ENCODE measurements at regions not wholly inside any gene's neighbourhood (a gene's known extent, or its start where the extent isn't known, plus 50 kb on each side); places are given as distances from the start of the nearest gene placed in this dataset.
"Not testable (repeated sequence)": the region's sequence is repeated elsewhere in the genome, so short reads cannot be mapped to it uniquely, and the experiment has no call there.

DNA sequence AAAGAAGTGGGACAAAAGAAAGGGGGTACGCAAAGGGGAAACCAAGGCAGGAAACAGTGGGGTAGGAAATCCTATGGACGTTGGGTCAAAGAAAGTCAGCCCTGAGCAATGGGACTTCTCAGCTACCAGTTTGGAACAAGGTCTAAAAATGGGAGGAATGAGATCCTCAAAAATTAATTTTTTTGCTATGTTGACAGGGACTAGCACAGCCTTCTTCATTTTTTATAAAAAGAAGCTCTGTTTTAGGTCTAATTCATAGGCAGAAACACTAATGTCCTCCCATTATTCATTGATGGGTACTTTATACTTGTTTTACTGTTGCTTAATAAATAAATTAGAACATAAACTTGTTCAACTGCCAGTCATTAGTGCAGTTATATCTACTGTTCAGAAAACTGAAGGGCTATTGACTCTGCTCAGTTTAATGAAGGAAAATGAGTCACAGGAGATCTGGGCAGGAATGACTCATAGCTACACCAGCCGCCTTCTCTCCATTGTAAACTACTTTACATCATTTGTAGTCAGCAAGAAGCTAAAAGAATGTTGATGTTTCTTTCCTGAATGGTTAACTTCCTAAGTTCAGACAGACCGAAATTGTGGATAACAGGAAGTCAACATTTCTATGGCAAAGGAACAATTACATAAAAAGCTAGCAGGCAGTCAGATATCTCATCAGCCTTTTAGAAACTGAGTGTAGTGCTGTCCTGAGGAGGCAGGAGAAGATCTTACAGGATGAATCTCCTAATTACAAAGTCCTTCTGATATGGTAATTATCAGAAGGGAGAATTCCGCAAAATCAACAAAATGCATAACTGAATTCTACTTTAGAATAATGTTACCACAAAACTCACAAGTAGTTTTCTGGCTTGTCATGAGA lies 356.4 kb upstream of the PKN2 start:
- Mint-ChIP-seq H3K36me3 (ENCODE audit: low read depth) (no peaks in the 10 kb centered on the region), H3K27me3 (ENCODE audit: low read depth, poor library complexity) (no peaks in the 10 kb centered on the region), H3K4me1 (no peaks in the 10 kb centered on the region), H3K4me3 (no peak overlapping the region), H3K9me3 (no peaks in the 10 kb centered on the region), H3K27ac (no peak overlapping the region)
- TF ChIP-seq, protein P1, sequence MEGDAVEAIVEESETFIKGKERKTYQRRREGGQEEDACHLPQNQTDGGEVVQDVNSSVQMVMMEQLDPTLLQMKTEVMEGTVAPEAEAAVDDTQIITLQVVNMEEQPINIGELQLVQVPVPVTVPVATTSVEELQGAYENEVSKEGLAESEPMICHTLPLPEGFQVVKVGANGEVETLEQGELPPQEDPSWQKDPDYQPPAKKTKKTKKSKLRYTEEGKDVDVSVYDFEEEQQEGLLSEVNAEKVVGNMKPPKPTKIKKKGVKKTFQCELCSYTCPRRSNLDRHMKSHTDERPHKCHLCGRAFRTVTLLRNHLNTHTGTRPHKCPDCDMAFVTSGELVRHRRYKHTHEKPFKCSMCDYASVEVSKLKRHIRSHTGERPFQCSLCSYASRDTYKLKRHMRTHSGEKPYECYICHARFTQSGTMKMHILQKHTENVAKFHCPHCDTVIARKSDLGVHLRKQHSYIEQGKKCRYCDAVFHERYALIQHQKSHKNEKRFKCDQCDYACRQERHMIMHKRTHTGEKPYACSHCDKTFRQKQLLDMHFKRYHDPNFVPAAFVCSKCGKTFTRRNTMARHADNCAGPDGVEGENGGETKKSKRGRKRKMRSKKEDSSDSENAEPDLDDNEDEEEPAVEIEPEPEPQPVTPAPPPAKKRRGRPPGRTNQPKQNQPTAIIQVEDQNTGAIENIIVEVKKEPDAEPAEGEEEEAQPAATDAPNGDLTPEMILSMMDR (IDR thresholded peaks at IDR 0.05): no peak
- DNase-seq: no peak

DNA sequence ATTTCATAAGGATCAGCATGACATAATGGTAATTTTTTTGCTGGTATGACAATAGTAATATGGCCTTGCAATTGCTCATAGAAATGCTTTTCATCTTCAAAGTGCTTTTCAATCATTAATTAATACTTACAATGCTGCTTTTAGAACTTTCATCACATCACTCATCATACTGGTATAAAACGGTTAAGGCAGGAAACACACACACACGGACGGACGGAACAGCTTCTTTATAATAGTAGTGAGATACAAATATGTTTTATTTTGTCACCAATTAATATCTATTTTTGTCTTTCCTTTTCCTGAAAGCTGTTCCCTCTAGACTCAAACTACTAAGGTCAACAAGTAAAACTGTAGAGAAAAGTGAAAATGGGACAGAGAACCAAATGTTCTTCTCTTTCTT lies 353.9 kb upstream of the PKN2 start:
- no peaks in the 10 kb centered on the region for H3K9me3 Mint-ChIP-seq
- H3K27me3 Mint-ChIP-seq (ENCODE audit: low read depth, poor library complexity): no peaks in the 10 kb centered on the region
- H3K36me3 Mint-ChIP-seq (ENCODE audit: low read depth): no peaks in the 10 kb centered on the region
- H3K4me1 Mint-ChIP-seq: no peaks in the 10 kb centered on the region
- H3K27ac Mint-ChIP-seq: no peak overlapping the region
- DNase-seq: no peak
- H3K4me3 Mint-ChIP-seq: no peak overlapping the region
- TF ChIP-seq, protein P1 (IDR thresholded peaks at IDR 0.05): no peak

DNA sequence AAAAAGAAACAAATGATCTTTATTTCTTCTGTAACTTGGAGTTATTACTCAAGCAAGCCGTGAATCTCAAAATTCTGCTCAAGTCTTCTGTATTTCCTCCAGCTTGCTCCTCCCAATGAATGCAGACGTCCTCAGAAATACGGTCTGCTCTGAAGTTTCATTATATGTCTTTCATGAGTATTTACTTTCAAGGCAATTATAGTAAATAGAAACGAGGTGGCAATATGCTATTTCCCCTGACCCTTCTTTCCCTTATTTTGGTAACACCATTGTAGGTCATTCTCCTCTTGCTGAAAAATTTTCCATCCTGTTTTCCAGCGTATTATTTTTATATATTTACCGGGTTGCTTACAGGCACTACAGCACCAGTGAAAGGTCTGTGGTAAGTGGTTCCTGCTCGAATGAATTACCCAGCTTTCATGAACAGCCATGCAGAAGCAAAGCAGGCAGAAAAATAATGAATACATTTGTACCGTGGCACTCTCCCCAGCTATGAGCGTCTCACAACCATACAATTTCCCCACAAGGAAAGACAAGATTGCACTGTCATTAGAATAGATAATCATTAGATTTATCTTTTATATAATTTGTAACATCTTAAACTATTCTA lies 350.9 kb upstream of the PKN2 start:
- Mint-ChIP-seq H3K36me3 (ENCODE audit: low read depth) (no peaks in the 10 kb centered on the region), H3K9me3 (no peaks in the 10 kb centered on the region), H3K4me3 (no peak overlapping the region), H3K4me1 (no peaks in the 10 kb centered on the region), H3K27me3 (ENCODE audit: low read depth, poor library complexity) (no peaks in the 10 kb centered on the region), H3K27ac (no peak overlapping the region)
- no peak for DNase-seq
- TF ChIP-seq, protein P1 (IDR thresholded peaks at IDR 0.05): no peak

DNA sequence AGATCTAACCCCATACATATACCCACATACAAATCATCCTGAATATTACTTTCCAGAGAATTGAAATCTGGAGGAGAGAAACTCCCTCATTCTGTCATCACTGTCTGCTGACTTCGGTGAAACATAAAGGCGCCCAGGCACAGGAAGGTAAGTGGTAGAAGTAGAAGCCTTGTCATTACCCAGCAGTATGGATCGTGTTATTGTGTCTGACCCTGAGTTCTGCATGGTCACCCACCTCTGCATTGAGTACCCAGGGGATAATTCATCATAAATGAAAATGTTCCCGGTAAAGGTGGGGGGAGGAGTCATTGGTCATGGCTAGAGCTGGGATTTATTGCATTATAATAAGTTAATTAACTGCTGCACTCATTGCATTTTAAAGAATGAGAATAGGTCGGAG lies 342.6 kb upstream of the PKN2 start:
- Mint-ChIP-seq H3K36me3 (ENCODE audit: low read depth) (peaks cover 10% of the 10 kb centered on the region), H3K4me3 (no peak overlapping the region), H3K9me3 (peaks cover 15% of the 10 kb centered on the region), H3K4me1 (peaks cover 4% of the 10 kb centered on the region), H3K27me3 (ENCODE audit: low read depth, poor library complexity) (no peaks in the 10 kb centered on the region), H3K27ac (peak overlapping the region; percentile 57)
- no peak for DNase-seq
- TF ChIP-seq, protein P1 (IDR thresholded peaks at IDR 0.05): no peak

DNA sequence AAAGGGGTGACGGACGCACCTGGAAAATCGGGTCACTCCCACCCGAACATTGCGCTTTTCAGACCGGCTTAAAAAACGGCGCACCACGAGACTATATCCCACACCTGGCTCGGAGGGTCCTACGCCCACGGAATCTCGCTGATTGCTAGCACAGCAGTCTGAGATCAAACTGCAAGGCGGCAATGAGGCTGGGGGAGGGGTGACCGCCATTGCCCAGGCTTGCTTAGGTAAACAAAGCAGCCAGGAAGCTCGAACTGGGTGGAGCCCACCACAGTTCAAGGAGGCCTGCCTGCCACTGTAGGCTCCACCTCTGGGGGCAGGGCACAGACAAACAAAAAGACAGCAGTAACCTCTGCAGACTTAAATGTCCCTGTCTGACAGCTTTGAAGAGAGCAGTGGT lies 342.0 kb upstream of the PKN2 start:
- not testable (repeated sequence) for DNase-seq; H3K27me3 Mint-ChIP-seq (ENCODE audit: low read depth, poor library complexity); H3K27ac Mint-ChIP-seq; H3K4me3 Mint-ChIP-seq; H3K4me1 Mint-ChIP-seq
- peaks cover 10% of the 10 kb centered on the region for H3K36me3 Mint-ChIP-seq (ENCODE audit: low read depth)
- H3K9me3 Mint-ChIP-seq: peaks cover 15% of the 10 kb centered on the region

DNA sequence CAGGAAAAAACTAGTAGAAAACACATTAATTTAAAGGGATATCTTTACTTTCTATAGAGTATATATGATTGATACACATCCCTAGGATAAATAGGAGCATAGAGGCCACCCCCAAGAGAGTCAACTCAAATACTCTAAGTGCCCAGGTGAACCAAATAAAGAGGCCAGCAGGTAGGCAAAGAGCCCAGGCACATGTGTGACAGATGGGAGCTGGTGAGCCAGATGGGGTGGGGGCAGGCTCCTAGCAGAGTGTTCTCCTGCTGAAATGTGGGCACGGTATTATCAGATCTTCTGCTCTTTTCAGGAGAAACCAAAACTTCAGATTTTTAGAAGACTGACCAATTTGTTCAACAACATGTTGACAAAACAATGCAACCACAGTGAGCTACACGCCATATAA lies 333.4 kb upstream of the PKN2 start:
- Mint-ChIP-seq H3K4me1 (peaks cover 4% of the 10 kb centered on the region), H3K27me3 (ENCODE audit: low read depth, poor library complexity) (peaks cover 4% of the 10 kb centered on the region), H3K36me3 (ENCODE audit: low read depth) (no peaks in the 10 kb centered on the region), H3K27ac (no peak overlapping the region), H3K9me3 (no peaks in the 10 kb centered on the region), H3K4me3 (no peak overlapping the region)
- TF ChIP-seq, protein P1 (IDR thresholded peaks at IDR 0.05): no peak
- no peak for DNase-seq
